ENCODE measurements at regions not wholly inside any gene's neighbourhood (a gene's known extent, or its start where the extent isn't known, plus 50 kb on each side); places are given as distances from the start of the nearest gene placed in this dataset.
"Not testable (repeated sequence)": the region's sequence is repeated elsewhere in the genome, so short reads cannot be mapped to it uniquely, and the experiment has no call there.

DNA sequence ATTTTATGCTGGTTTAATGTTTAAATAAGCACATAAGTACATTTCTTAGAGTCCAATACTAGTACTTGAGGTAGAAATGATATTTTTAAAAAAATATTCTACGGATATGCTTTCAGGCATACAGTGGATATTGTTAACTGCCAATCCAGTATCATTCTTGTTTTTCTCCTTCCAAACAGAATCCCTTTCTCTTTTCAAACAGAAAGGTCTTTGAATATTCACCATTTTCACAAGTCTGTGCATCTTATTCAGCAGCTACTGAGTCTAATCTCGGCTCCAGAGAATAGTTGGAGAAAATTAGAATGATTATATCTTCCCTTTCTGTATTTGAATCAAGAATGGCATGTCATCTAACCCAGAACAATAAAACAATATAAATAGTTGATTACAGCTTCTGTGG, 174.5 kb downstream of the GOLGA6L6 start:
- no peak for ATAC-seq

GRCh38 chr15:20363591-20363990, 178.0 kb downstream of the GOLGA6L6 start:
- ATAC-seq: not testable (repeated sequence)

GRCh38 chr15:20361091-20361490, 180.5 kb downstream of the GOLGA6L6 start:
- ATAC-seq: no peak

DNA sequence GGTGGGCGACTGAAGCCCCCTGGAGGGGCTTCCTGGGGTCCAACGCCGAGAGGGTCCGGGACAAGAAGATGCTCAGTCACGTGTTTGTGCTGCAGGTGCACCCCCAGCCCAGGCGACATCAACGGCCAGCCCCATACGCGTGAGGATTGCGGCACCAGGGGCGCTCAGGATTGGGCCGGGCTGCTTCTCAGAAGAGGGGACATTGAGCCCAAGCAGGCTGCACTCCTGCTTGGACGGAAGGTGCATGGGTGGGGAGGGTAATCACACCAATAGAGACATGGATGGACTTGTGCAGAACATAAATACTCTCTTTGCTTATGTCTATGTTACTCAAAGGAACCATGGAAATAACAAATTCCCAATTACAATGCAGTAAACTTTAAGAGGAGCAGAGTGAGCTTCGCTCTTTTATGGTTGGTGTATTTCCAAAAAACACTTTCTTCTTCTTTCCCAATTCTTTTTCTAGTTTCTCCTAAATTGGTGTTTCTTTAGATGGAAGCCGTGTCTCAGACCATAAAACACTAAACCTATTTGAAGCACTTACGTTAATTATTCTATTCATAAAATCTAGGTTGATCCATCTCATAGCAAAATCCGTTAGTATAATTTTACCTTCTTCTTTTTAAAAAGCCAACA, 182.7 kb downstream of the GOLGA6L6 start:
- peak; percentile 6 for ATAC-seq

DNA sequence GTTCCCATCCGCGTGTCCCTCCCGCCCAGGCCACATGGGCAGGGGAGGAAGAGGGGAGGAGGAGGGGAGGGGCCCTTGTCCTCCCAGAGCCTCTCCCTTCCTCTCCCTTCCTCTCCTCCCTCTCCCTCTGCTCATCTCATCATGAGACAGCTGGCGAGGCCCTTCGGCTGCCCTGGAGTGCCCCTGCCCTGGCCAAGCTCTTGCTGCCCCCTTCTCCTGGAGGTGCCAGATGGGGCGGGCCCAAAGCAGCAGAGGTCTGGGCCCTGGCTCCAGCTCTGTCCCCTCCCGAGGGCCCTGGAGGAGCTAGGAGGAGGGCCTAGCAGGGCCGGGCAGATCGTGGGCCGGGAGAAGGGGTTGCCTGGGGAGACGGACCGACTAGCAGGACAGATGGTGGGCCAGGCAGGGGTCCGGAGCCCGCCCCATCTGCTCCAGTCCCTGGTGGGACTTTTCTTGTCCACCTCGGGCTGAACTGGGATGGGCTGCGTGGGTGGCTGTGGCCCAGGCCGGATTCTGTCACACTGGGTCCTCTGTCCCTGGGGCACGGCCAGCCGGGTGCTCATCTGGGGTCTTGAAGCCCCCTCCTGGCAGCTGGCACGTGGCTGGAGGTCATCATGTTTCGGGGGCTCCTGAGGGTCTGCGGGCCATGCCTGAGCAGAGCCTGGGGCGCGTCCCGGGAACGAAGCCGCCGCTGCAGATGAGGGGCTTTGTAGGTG, 183.4 kb downstream of the GOLGA6L6 start:
- ATAC-seq: peak; percentile 28

GRCh38 chr15:20357481-20358065, 184.0 kb downstream of the GOLGA6L6 start:
- peak; percentile 7 for ATAC-seq

- peak; percentile 8 for ATAC-seq
Measured at GRCh38 chr15:20356911-20357480, 184.6 kb downstream of the GOLGA6L6 start.

DNA sequence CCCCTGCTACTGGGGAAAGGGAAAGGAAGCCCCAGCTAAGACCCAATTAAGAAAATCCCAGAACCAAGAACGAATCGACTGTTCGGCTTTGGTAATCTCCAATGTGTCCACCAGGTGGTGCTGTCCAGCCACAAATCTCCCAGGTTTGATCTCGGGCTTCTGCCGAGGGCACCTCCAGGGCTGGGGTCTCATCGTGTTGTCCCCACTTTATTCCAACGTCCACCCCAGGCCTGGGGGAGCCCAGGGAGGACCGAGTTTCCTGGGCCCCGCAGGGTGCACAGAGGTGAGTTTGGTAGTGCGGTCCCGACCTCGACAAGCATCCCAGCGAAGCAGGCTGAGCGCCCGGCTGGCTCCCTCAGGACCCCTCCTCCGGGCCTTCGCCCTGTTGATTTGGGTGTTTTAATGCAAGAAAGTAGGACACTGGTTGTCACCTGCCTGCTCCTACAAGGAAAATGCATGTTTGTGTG, 185.1 kb downstream of the GOLGA6L6 start:
- ATAC-seq: peak; percentile 19

DNA sequence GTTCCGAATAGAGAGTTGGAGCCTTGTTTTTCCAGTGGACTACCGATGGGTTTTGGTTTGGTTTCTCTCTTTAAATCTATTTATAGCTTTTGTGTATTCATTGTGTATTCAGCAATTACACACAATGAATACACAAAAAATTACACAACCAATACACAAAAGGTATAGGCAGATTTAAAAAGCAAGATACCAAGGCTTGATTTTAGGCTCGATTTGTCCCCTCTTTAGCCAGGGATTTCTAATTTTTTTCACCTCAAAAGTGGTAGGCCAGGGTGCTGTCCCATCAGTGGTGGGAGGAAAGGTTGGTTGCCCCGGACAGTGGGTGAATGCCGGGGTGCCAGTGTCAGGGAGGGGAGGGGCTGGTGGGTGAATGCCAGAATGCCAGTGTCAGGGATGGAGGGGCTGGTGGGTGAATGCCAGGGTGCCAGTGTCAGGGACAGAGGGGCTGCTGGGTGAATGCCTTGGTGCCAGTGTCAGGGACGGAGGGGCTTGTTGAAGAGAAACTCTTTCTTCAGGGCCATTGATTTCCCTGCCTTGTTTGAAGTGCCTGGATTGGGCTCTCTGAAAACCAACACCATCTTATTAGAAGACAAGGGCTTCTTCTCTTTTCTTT, 186.2 kb downstream of the GOLGA6L6 start:
- no peak for ATAC-seq

GRCh38 chr15:20354884-20355223, 186.7 kb downstream of the GOLGA6L6 start:
- not testable (repeated sequence) for ATAC-seq

- no peak for ATAC-seq
Measured at GRCh38 chr15:20353966-20354883, 187.4 kb downstream of the GOLGA6L6 start.

DNA sequence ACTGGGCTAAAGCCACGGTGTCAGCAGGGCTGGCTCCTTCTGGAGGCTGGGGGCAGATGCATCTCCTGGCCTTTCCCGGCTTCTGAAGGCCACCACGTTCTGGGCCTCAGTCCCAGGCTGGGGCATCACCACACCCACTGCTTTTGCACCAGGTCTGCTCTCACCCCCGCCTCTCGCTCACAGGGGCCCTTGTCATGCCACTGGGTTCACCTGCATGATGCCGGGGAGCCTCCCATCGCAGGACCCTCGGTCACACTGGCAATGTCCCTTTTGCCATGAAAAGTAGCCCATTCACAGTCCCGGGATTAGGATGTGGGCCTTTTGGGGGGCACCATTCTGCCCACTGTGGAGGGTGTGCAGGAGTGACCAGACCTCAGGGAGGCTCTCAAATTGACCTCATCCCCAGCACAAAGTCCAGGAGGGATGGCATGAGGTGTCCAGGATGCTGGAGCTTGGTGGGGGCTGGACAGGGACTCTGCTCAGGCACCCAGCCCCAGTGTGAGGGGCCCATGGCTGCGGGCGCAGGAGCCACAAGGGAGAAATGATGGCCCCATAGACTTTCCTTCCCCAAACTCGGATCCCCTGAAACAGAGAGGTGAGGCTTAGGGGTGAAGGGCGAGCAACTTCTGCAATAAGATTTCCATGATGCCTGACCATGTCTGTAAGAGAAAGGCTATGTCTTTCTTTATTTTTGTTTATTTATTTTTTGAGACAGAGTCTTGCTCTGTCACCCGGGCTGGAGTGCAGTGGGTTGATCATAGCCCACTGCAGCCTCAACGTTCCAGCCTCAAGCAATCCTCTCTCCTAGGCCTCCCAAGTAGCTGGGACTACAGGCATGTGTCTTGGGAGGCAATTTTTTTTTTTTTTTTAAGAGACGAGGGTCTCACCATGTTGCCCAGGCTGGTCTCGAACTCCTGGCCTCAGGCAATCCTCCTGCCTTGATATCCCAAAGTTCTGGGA, 189.1 kb downstream of the GOLGA6L6 start:
- ATAC-seq: no peak

DNA sequence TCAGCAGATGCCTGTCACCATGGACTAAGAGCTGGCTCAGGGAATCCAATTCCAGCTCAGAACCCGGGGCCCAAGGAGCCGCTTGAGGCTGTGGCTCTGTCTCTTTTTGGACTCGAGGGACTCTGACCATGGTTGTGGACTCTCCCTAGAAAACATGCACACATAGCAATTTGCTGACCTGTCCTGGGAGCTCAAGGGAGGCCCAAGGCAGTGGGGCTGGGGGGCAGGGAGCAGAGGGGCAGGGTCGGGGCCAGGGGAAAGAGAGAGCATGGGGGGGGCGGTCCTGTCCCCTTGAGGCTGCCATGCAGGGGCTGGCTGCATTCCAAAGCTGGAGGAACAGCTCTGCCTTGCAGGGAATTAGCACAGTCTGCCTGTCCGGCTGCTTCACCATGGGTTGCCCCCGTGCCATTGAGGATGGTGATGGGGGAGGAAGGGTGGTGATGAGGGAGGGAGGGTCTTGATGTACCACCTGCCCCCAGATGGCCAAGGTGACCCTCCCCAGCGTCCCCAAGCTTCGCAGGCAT, 190.1 kb downstream of the GOLGA6L6 start:
- no peak for ATAC-seq

DNA sequence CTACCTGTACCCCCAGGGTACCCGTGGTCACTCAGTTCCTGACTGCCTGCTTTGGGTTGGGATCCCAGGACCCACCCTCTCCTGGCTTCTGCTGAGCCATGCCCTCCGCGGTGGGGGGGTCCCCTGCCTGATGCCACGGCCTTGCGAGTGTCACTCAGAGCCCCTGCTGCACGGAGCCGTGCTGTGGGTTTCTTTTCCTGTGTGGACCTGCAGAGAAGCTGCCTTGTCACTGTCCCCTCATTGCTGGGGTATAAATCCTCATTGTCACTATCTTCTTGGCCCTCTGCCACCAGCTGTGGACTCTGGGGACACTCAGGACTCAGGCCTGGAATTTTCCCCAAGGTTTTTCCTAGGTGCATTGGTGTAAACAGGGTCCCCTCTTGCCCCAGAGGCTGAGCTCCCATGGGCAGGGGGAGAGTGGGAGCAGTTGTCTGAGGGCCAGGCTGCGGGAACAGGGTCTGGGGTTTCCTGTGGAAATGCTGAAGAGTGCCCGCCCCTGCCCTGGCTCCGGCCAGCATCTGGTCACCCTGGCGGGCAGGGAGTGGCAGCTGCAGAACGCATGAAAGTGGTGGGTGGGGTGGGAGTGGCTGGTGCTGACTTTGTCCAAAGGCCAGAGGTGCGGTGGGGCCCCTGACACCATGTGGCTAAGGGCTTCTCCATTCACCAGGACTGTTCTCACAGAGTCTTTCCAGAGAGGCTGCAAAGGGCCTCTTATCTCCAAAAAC, 191.7 kb downstream of the GOLGA6L6 start:
- no peak for ATAC-seq

DNA sequence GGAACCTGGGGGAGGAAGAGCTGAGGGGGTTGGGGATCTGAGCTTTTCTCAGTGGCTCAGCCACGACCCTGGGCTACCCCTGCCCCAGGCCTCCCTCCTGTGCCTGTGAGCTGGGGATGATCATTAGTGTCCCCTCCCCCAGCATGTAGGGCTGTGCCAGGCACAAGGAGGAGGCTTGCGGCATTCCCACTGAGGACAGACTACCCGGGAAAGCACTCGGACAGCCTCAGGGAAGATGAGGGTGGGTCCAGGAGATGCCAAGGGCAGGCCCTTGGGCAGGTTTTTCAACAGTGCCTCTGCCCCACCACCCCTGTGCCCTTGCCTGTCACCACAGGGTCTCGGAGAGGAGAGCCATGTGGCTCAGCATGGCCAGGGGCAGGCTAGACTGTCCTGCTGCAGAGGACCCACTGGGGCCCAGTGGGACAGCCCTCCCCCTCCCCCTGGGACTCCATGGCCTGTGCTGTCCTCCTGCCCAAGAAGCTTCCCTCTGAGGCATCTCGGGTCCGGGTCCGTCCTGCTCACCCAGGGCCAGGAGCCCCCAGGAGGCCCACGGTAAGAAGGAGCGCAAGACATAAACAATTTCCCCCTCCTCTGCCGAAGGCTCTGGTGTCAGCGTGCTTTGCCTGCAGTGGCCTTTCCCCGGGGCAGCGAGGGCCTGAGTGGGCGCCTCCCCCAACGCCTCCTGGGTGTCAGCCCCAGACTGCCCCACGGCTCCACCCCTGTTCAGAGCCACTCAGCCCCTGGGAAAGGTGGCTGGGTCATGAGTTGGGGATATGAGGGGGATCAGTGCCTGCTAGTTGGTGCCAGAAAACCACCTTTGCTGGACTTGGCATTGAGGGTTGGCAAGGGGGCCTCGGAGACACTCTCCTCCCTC, 192.5 kb downstream of the GOLGA6L6 start:
- peak; percentile 11 for ATAC-seq

DNA sequence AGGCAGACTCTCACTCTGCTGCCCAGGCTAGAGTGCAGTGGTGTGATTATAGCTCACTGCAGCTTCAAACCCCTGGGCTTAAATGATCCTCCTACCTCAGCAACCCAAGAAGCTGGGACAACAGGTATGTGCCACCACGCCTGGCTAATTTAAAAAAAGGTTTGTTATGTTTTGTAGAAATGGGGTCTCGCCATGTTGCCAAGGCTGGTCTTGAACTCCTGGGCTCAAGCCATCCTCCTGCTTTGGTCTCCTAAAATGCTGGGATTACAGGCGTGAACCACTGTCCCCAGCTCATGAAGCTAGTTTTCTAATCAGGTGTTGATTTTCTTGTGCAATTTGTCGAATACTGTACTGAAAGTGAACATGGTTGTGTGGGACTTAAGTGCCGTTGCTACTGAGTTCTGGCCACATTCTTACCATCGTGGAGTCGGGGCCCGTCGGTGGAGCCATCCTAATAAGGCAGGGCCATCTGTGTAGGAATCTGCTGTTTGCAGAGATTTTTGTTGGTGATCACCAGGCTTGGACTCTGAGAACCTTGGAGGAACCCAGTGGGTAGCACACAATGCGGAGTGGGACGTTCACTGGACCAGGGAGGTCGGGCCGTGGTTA, 193.2 kb downstream of the GOLGA6L6 start:
- ATAC-seq: no peak

DNA sequence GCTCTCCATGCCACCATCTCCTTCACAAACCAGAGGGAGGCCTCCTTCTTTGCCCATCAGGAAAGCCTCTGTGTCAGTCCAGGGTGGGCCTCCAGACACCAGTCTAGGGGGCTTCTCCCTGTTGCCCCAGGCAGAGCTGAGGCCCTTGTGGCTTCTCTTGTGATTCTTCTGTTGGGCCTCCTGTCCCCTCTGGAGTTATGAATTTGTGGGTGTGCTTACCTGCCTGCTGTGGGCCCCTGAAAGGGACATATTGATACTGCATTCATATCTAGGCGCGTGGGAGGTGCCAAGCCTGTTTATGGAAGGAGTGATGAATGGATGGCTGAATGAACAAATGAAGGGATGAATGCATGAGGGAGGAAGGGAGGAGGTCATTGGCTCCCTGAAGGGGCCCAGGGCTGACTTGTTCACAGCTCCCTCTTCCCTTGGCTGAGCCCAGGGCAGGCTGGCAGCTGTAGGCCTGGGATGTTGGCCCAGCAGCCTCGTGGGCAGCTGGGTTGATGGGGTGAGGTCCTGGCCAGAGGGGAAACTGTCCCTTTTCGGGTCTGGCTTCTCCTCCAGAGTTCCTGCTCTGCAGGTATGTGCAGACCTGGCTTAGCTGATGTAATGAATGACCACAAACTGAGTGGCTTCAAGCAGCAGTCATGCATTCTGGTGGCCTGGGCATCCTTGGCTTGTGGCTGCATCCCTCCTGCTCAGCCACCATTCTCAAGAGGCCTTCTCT, 195.4 kb downstream of the GOLGA6L6 start:
- ATAC-seq: no peak
